ENCODE measurements at regions not wholly inside any gene's neighbourhood (a gene's known extent, or its start where the extent isn't known, plus 50 kb on each side); places are given as distances from the start of the nearest gene placed in this dataset.

DNA sequence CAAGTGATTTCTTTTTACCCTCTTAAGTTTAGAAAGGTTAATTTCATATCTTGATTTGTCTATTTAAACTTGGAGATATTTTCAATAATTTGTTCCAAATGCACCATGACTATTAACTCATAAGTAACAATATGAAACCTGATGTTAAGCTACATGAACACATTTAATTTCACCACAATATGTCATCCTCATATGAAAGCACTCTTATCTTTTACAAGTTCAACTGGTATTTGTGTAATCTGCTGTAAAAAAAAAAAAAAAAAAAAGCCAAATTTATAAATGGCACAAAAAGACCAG, 110.4 kb downstream of the HFE start:
- Mint-ChIP-seq H3K36me3 (ENCODE audit: unreplicated experiment) (no peaks in the 10 kb centered on the region), H3K27me3 (ENCODE audit: unreplicated experiment) (peaks cover 4% of the 10 kb centered on the region), H3K27ac (ENCODE audit: unreplicated experiment) (peak overlapping the region; percentile 31), H3K9me3 (ENCODE audit: unreplicated experiment) (peaks cover 13% of the 10 kb centered on the region), H3K4me3 (ENCODE audit: unreplicated experiment) (peak overlapping the region; percentile 96), H3K4me1 (ENCODE audit: low read depth, unreplicated experiment) (peaks cover 6% of the 10 kb centered on the region)
- no peak for DNase-seq
- TF ChIP-seq, protein P1, sequence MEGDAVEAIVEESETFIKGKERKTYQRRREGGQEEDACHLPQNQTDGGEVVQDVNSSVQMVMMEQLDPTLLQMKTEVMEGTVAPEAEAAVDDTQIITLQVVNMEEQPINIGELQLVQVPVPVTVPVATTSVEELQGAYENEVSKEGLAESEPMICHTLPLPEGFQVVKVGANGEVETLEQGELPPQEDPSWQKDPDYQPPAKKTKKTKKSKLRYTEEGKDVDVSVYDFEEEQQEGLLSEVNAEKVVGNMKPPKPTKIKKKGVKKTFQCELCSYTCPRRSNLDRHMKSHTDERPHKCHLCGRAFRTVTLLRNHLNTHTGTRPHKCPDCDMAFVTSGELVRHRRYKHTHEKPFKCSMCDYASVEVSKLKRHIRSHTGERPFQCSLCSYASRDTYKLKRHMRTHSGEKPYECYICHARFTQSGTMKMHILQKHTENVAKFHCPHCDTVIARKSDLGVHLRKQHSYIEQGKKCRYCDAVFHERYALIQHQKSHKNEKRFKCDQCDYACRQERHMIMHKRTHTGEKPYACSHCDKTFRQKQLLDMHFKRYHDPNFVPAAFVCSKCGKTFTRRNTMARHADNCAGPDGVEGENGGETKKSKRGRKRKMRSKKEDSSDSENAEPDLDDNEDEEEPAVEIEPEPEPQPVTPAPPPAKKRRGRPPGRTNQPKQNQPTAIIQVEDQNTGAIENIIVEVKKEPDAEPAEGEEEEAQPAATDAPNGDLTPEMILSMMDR (IDR thresholded peaks at IDR 0.05; ENCODE audit: partially characterized antibody, unreplicated experiment): no peak

GRCh38 chr6:26197933-26198721, 110.9 kb downstream of the HFE start:
- H3K4me3 Mint-ChIP-seq (ENCODE audit: unreplicated experiment): peak overlapping the region; percentile 96
- H3K27me3 Mint-ChIP-seq (ENCODE audit: unreplicated experiment): peaks cover 4% of the 10 kb centered on the region
- no peak for DNase-seq
- H3K4me1 Mint-ChIP-seq (ENCODE audit: low read depth, unreplicated experiment): peaks cover 8% of the 10 kb centered on the region
- no peaks in the 10 kb centered on the region for H3K36me3 Mint-ChIP-seq (ENCODE audit: unreplicated experiment)
- TF ChIP-seq, protein P1 (IDR thresholded peaks at IDR 0.05; ENCODE audit: partially characterized antibody, unreplicated experiment): no peak
- H3K9me3 Mint-ChIP-seq (ENCODE audit: unreplicated experiment): peaks cover 13% of the 10 kb centered on the region
- H3K27ac Mint-ChIP-seq (ENCODE audit: unreplicated experiment): peak overlapping the region; percentile 96

GRCh38 chr6:26198722-26199056, 111.5 kb downstream of the HFE start:
- TF ChIP-seq, protein P1 (IDR thresholded peaks at IDR 0.05; ENCODE audit: partially characterized antibody, unreplicated experiment): no peak
- H3K27ac Mint-ChIP-seq (ENCODE audit: unreplicated experiment): peak overlapping the region; percentile 96
- peaks cover 4% of the 10 kb centered on the region for H3K27me3 Mint-ChIP-seq (ENCODE audit: unreplicated experiment)
- peak overlapping the region; percentile 96 for H3K4me3 Mint-ChIP-seq (ENCODE audit: unreplicated experiment)
- DNase-seq: no peak
- peaks cover 15% of the 10 kb centered on the region for H3K9me3 Mint-ChIP-seq (ENCODE audit: unreplicated experiment)
- no peaks in the 10 kb centered on the region for H3K36me3 Mint-ChIP-seq (ENCODE audit: unreplicated experiment)
- H3K4me1 Mint-ChIP-seq (ENCODE audit: low read depth, unreplicated experiment): peaks cover 9% of the 10 kb centered on the region

DNA sequence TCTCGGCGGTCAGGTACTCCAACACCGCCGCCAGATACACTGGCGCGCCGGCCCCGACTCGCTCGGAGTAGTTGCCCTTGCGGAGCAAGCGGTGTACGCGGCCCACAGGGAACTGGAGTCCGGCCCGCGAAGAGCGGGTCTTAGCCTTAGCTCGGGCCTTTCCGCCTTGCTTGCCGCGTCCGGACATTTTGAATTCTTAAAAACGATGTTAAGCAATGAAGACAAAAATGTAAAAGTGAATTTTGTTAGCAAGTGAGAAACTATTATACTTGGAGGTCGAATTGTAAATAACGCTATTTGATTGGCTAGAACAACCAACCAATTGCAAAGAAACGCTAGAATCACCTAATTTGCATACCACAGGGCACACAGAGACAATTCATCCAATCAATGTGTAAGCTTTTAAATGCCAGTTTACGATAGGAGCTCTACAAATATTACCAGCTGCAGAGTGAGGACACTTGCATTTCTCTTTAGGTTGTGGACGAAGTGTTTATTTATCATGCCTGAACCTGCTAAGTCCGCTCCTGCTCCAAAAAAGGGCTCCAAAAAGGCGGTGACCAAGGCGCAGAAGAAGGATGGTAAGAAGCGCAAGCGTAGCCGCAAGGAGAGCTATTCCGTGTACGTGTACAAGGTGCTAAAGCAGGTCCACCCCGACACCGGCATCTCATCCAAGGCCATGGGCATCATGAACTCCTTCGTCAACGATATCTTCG, 112.0 kb downstream of the HFE start:
- peaks cover 8% of the 10 kb centered on the region for H3K27me3 Mint-ChIP-seq (ENCODE audit: unreplicated experiment)
- H3K27ac Mint-ChIP-seq (ENCODE audit: unreplicated experiment): peak overlapping the region; percentile 96
- H3K9me3 Mint-ChIP-seq (ENCODE audit: unreplicated experiment): peaks cover 15% of the 10 kb centered on the region
- H3K36me3 Mint-ChIP-seq (ENCODE audit: unreplicated experiment): no peaks in the 10 kb centered on the region
- DNase-seq: peak; percentile 80
- TF ChIP-seq, protein P1 (IDR thresholded peaks at IDR 0.05; ENCODE audit: partially characterized antibody, unreplicated experiment): no peak
- peaks cover 9% of the 10 kb centered on the region for H3K4me1 Mint-ChIP-seq (ENCODE audit: low read depth, unreplicated experiment)
- peak overlapping the region; percentile 96 for H3K4me3 Mint-ChIP-seq (ENCODE audit: unreplicated experiment)
